ENCODE measurements at regions not wholly inside any gene's neighbourhood (a gene's known extent, or its start where the extent isn't known, plus 50 kb on each side); places are given as distances from the start of the nearest gene placed in this dataset.

DNA sequence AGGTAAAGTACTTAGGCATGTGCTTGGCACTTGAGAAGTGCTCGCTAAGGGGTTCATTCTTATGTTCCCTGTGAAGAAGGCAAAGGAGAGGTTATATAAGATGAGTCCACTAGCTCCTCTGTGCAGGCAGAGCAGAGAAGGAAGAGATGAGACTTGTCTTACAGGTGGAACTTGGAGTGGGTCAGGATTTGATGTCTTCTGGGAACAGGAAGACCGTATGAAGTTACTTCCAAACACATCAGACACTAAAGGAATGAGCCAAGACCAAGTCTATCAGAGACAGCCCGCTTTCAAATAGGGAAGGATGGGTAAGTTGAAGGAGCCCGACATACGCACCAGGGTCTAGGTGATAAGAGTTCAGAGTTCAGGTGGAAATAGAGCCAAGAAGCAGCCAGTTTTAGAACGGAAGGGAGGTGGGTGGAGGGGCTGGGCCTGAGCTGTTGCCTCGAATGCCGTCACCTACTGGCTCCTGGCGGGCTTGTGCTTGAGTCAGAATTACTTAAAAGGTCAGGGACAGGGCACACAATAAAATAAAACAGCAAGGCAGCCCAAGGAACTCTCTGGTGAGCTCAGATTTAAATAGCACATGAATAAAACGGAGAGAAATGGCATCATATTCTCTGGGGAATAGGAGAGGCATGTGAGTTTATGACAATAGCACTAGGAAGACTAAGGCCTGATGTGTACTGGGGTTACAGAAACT lies 56.1 kb upstream of the GRB10 start:
- TF ChIP-seq, protein P1, sequence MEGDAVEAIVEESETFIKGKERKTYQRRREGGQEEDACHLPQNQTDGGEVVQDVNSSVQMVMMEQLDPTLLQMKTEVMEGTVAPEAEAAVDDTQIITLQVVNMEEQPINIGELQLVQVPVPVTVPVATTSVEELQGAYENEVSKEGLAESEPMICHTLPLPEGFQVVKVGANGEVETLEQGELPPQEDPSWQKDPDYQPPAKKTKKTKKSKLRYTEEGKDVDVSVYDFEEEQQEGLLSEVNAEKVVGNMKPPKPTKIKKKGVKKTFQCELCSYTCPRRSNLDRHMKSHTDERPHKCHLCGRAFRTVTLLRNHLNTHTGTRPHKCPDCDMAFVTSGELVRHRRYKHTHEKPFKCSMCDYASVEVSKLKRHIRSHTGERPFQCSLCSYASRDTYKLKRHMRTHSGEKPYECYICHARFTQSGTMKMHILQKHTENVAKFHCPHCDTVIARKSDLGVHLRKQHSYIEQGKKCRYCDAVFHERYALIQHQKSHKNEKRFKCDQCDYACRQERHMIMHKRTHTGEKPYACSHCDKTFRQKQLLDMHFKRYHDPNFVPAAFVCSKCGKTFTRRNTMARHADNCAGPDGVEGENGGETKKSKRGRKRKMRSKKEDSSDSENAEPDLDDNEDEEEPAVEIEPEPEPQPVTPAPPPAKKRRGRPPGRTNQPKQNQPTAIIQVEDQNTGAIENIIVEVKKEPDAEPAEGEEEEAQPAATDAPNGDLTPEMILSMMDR (IDR thresholded peaks at IDR 0.05; ENCODE audit: unreplicated experiment): no peak
- Mint-ChIP-seq H3K36me3 (ENCODE audit: insufficient read depth, unreplicated experiment) (no peaks in the 10 kb centered on the region), H3K4me3 (ENCODE audit: unreplicated experiment) (no peak overlapping the region), H3K27ac (ENCODE audit: low read depth, unreplicated experiment) (peak overlapping the region; percentile 17), H3K9me3 (ENCODE audit: unreplicated experiment) (no peaks in the 10 kb centered on the region), H3K27me3 (ENCODE audit: insufficient read depth, unreplicated experiment) (no peaks in the 10 kb centered on the region), H3K4me1 (ENCODE audit: insufficient read depth, unreplicated experiment) (peaks cover 19% of the 10 kb centered on the region)
- CTCF ChIA-PET: interaction anchor here (0.6 to 1.2 kb wide), 5 partner anchors 13 to 229 kb away, joined by 3 to 4 read pairs (median 3); no protein-coding TSS in a partner anchor
- peak; percentile 81 for DNase-seq (ENCODE audit: unreplicated experiment)
- no TSS peak for BruUV-seq (replicated peaks)
- POLR2A ChIA-PET: no interaction called here
- intact Hi-C loops (cut with micrococcal nuclease): no loop called here

DNA sequence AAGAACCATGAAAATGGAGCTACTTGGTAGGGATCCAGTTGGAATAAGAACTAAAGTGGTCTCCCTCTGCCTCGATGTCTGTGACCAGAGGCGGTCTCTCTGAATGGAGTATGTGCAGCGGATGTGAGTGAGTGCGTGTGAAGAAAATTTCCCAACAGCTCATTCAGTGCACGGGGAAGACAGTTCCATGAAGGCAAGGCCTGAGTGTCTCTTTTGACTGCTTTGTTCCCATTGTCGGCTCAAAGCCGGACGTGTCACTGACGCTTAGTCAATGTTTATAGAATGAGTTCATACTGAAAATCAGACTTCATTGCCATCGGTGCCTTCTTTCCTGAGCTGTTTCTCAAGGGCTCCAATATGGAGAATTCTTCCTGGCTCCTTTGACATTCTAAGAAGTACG lies 55.3 kb upstream of the GRB10 start:
- Mint-ChIP-seq H3K4me3 (ENCODE audit: unreplicated experiment) (no peak overlapping the region), H3K27ac (ENCODE audit: low read depth, unreplicated experiment) (no peak overlapping the region), H3K4me1 (ENCODE audit: insufficient read depth, unreplicated experiment) (peaks cover 25% of the 10 kb centered on the region), H3K27me3 (ENCODE audit: insufficient read depth, unreplicated experiment) (no peaks in the 10 kb centered on the region), H3K36me3 (ENCODE audit: insufficient read depth, unreplicated experiment) (no peaks in the 10 kb centered on the region), H3K9me3 (ENCODE audit: unreplicated experiment) (no peaks in the 10 kb centered on the region)
- intact Hi-C loops (cut with micrococcal nuclease): no loop called here
- DNase-seq (ENCODE audit: unreplicated experiment): peak; percentile 88
- POLR2A ChIA-PET: interaction anchor here (0.6 kb wide), 1 partner anchor 1622 kb away, joined by 3 read pairs; no protein-coding TSS in a partner anchor
- no TSS peak for BruUV-seq (replicated peaks)
- CTCF ChIA-PET: interaction anchor here (0.6 to 1.2 kb wide), 6 partner anchors 10 to 230 kb away, joined by 3 to 4 read pairs (median 3); no protein-coding TSS in a partner anchor
- TF ChIP-seq, protein P1 (IDR thresholded peaks at IDR 0.05; ENCODE audit: unreplicated experiment): no peak

DNA sequence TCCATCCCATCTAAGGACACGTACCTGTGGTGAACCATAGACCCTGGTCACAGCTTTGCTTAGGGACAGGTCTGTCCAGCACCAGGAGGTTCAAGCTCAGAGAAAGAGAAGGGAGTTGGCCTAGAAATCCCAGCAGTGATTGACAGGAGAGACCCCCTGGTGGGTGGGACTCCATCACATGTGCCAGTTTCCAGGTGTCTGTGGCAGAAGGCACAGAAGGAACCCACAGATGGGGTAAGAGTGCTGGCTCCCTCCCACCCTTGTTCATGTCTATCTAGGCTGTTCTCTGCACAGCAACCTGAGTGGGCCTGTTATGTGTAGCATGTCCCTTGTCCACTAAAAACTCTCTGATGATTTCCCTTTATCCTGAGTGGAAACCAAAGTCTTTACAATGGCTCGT lies 54.0 kb upstream of the GRB10 start:
- H3K27me3 Mint-ChIP-seq (ENCODE audit: insufficient read depth, unreplicated experiment): no peaks in the 10 kb centered on the region
- no peak for DNase-seq (ENCODE audit: unreplicated experiment)
- H3K9me3 Mint-ChIP-seq (ENCODE audit: unreplicated experiment): no peaks in the 10 kb centered on the region
- H3K4me1 Mint-ChIP-seq (ENCODE audit: insufficient read depth, unreplicated experiment): peaks cover 34% of the 10 kb centered on the region
- intact Hi-C loops (cut with micrococcal nuclease): no loop called here
- ChIA-PET POLR2A (interaction anchor here (1.1 kb wide), 1 partner anchor 11 kb away, joined by 3 read pairs; no protein-coding TSS in a partner anchor), CTCF (interaction anchor here (0.6 kb wide), 2 partner anchors 132 to 368 kb away, joined by 3 to 4 read pairs; no protein-coding TSS in a partner anchor)
- BruUV-seq (replicated peaks): no TSS peak
- H3K36me3 Mint-ChIP-seq (ENCODE audit: insufficient read depth, unreplicated experiment): no peaks in the 10 kb centered on the region
- no peak overlapping the region for H3K4me3 Mint-ChIP-seq (ENCODE audit: unreplicated experiment)
- TF ChIP-seq, protein P1 (IDR thresholded peaks at IDR 0.05; ENCODE audit: unreplicated experiment): no peak
- H3K27ac Mint-ChIP-seq (ENCODE audit: low read depth, unreplicated experiment): no peak overlapping the region

DNA sequence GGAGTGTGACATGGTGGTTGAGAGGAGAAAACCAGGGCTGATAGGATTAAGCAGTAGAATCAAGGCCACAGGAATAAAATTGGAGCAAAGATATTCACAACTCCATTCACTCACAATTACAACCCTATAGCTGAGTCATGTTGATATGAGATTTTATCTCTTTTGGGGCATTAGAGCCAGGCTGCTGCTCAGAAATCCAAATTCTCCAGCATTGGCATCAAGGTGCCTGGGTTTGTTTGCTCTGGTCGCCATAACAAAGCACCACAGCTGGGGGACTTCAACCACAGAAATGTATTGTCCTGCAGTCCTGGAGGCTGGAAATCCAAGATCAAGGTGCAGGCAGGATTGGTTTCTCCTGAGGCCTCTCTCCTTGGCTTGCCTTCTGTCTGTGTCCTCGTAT lies 52.5 kb upstream of the GRB10 start:
- Mint-ChIP-seq H3K36me3 (ENCODE audit: insufficient read depth, unreplicated experiment) (no peaks in the 10 kb centered on the region), H3K4me1 (ENCODE audit: insufficient read depth, unreplicated experiment) (peaks cover 34% of the 10 kb centered on the region), H3K4me3 (ENCODE audit: unreplicated experiment) (no peak overlapping the region), H3K9me3 (ENCODE audit: unreplicated experiment) (no peaks in the 10 kb centered on the region), H3K27ac (ENCODE audit: low read depth, unreplicated experiment) (no peak overlapping the region), H3K27me3 (ENCODE audit: insufficient read depth, unreplicated experiment) (no peaks in the 10 kb centered on the region)
- DNase-seq (ENCODE audit: unreplicated experiment): no peak
- ChIA-PET POLR2A (interaction anchor here (0.8 kb wide), 1 partner anchor 8 kb away, joined by 4 read pairs; no protein-coding TSS in a partner anchor), CTCF (no interaction called here)
- intact Hi-C loops (cut with micrococcal nuclease): no loop called here
- no TSS peak for BruUV-seq (replicated peaks)
- TF ChIP-seq, protein P1 (IDR thresholded peaks at IDR 0.05; ENCODE audit: unreplicated experiment): no peak
